ENCODE measurements at regions not wholly inside any gene's neighbourhood (a gene's known extent, or its start where the extent isn't known, plus 50 kb on each side); places are given as distances from the start of the nearest gene placed in this dataset.

DNA sequence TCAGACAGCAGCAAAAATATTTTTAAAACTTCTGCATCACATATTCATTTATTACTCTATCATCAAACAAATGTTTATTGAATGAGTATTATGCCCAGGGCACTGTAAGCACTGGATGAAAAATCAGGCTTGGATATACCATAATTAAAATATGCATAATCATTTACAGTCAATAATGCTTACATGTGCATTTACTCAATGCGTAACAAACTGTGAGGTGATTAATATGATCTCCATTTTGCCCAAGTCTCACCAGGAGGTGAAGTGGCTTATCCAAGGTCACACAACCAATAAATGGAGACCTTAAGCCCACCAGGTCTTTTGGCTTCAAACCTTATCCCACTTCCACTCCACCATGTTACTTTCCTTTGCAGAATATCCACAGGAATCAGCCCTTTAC lies 117.3 kb upstream of the SLC24A5 start:
- H3K4me1 Mint-ChIP-seq (ENCODE audit: unreplicated experiment): peaks cover 20% of the 10 kb centered on the region
- no peak overlapping the region for H3K4me3 Mint-ChIP-seq
- TF ChIP-seq, protein P1, sequence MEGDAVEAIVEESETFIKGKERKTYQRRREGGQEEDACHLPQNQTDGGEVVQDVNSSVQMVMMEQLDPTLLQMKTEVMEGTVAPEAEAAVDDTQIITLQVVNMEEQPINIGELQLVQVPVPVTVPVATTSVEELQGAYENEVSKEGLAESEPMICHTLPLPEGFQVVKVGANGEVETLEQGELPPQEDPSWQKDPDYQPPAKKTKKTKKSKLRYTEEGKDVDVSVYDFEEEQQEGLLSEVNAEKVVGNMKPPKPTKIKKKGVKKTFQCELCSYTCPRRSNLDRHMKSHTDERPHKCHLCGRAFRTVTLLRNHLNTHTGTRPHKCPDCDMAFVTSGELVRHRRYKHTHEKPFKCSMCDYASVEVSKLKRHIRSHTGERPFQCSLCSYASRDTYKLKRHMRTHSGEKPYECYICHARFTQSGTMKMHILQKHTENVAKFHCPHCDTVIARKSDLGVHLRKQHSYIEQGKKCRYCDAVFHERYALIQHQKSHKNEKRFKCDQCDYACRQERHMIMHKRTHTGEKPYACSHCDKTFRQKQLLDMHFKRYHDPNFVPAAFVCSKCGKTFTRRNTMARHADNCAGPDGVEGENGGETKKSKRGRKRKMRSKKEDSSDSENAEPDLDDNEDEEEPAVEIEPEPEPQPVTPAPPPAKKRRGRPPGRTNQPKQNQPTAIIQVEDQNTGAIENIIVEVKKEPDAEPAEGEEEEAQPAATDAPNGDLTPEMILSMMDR (conservative IDR thresholded peaks at IDR 0.05): no peak
- peaks cover 3% of the 10 kb centered on the region for H3K27me3 Mint-ChIP-seq
- DNase-seq (ENCODE audit: extremely low spot score, unreplicated experiment): no peak
- H3K9me3 Mint-ChIP-seq: peaks cover 9% of the 10 kb centered on the region
- H3K27ac Mint-ChIP-seq: no peak overlapping the region
- no peaks in the 10 kb centered on the region for H3K36me3 Mint-ChIP-seq

DNA sequence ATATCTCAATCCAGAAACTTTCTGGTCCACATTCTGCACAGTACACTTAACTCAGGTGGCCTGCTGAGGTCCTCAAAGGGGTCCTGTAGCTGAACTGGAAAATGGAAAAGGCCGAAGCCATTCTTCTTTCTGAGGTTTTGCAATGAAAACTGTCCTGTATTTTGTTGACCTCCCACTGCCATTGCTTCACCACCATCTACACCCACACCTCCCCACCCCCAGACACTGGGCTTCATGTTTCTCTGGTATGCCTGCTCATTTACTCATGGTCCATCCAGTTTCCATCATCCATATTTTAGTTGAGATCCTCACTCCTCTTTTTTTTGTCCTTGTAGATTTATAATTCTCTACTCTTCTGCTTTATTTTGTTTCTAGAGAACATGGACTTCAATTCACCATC lies 115.7 kb upstream of the SLC24A5 start:
- TF ChIP-seq, protein P1 (conservative IDR thresholded peaks at IDR 0.05): no peak
- H3K4me1 Mint-ChIP-seq (ENCODE audit: unreplicated experiment): peaks cover 20% of the 10 kb centered on the region
- no peaks in the 10 kb centered on the region for H3K36me3 Mint-ChIP-seq
- H3K4me3 Mint-ChIP-seq: no peak overlapping the region
- peaks cover 9% of the 10 kb centered on the region for H3K9me3 Mint-ChIP-seq
- H3K27ac Mint-ChIP-seq: no peak overlapping the region
- H3K27me3 Mint-ChIP-seq: peaks cover 3% of the 10 kb centered on the region
- DNase-seq (ENCODE audit: extremely low spot score, unreplicated experiment): no peak

DNA sequence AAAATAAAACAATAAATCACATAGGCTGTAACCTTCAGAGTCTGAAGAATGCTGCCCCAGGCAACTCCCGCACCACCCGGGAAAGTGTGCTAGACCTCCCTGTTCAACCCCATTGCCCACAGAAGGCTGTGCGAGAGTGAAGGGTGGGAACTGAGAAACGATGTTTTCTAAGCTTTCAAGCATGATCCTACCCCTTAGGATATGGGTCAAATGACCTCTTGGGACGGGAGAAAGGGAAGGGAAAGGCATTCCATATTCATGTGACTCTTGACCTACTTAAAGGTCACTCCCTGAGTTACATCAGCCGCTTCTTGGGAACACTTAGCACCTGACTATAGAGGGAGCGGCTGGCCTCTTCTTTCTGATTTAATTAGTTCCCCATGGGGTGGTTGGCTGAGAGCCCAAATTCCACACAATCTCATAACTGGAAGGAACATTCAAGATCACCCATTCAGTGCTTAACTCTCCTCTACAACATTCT lies 114.7 kb upstream of the SLC24A5 start:
- Mint-ChIP-seq H3K27me3 (peaks cover 3% of the 10 kb centered on the region), H3K9me3 (peaks cover 9% of the 10 kb centered on the region), H3K36me3 (no peaks in the 10 kb centered on the region), H3K27ac (peak overlapping the region; percentile 73), H3K4me3 (peak overlapping the region; percentile 32), H3K4me1 (ENCODE audit: unreplicated experiment) (peaks cover 20% of the 10 kb centered on the region)
- TF ChIP-seq, protein P1 (conservative IDR thresholded peaks at IDR 0.05): no peak
- DNase-seq (ENCODE audit: extremely low spot score, unreplicated experiment): no peak

DNA sequence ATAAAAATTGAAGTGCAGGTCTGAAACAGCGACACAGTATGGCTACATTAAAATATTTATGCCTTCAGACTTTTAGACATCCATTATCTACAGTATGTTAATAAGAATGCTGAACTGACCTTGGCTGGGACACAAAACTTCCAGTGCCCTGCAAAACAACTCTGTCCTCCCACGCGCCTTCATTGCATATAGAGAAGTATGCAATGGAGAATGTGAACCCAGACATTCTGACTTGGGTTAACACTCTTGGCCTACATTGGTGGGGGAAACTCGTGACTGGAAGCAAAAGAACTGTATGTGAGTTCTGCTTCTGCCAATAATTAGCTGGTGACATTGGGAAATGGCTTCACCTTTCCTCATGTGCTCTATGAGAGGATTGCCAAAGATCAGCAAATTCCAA lies 110.5 kb upstream of the SLC24A5 start:
- Mint-ChIP-seq H3K9me3 (peaks cover 9% of the 10 kb centered on the region), H3K4me1 (ENCODE audit: unreplicated experiment) (peaks cover 15% of the 10 kb centered on the region), H3K4me3 (no peak overlapping the region), H3K36me3 (no peaks in the 10 kb centered on the region), H3K27ac (no peak overlapping the region), H3K27me3 (no peaks in the 10 kb centered on the region)
- TF ChIP-seq, protein P1 (conservative IDR thresholded peaks at IDR 0.05): no peak
- DNase-seq (ENCODE audit: extremely low spot score, unreplicated experiment): no peak

DNA sequence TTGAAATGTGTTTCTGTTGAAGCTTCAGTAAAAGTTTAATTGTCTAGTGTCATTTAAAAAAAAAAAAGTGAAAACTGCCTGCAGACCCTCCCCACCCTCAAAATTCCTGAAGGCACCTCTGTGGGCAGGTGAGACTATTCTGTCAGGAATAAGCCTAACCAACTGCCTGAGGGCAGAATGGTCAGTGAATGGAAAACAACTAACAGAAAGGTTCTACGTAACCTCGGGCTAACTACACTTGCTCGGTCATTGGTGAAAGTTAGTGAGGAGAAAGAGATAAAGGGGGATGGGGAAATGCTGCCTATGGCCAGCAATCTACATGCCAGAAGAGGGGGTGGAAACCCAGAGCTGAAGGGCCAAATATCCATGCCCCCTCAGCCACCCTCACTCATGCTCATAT lies 108.6 kb upstream of the SLC24A5 start:
- H3K4me3 Mint-ChIP-seq: no peak overlapping the region
- DNase-seq (ENCODE audit: extremely low spot score, unreplicated experiment): no peak
- H3K4me1 Mint-ChIP-seq (ENCODE audit: unreplicated experiment): no peaks in the 10 kb centered on the region
- H3K9me3 Mint-ChIP-seq: no peaks in the 10 kb centered on the region
- H3K36me3 Mint-ChIP-seq: no peaks in the 10 kb centered on the region
- TF ChIP-seq, protein P1 (conservative IDR thresholded peaks at IDR 0.05): no peak
- H3K27ac Mint-ChIP-seq: no peak overlapping the region
- no peaks in the 10 kb centered on the region for H3K27me3 Mint-ChIP-seq

DNA sequence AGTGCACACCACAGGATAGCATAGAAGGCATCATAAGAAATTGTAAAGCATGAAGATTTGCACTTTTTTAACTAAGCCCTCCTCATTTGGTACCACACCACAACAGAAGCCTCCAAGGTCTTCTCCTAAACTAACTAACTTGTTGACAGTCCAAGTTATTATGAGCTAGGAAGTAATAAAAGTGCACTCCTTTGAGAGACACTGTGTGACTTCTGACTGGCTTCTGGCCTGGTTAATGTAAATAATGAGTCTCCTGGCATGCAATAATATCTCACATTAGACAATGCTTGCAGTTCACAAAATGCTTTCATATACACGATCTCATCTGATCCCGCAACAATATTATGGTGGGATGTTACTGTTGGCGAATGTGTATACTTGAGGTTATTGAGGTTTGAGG lies 103.9 kb upstream of the SLC24A5 start:
- Mint-ChIP-seq H3K36me3 (no peaks in the 10 kb centered on the region), H3K4me3 (no peak overlapping the region), H3K27me3 (no peaks in the 10 kb centered on the region), H3K27ac (no peak overlapping the region), H3K4me1 (ENCODE audit: unreplicated experiment) (peaks cover 5% of the 10 kb centered on the region), H3K9me3 (no peaks in the 10 kb centered on the region)
- TF ChIP-seq, protein P1 (conservative IDR thresholded peaks at IDR 0.05): no peak
- no peak for DNase-seq (ENCODE audit: extremely low spot score, unreplicated experiment)

Measured in type B pancreatic cell (in vitro differentiated cells).